ENCODE measurements at regions not wholly inside any gene's neighbourhood (a gene's known extent, or its start where the extent isn't known, plus 50 kb on each side); places are given as distances from the start of the nearest gene placed in this dataset.

- TF ChIP-seq, protein P1, sequence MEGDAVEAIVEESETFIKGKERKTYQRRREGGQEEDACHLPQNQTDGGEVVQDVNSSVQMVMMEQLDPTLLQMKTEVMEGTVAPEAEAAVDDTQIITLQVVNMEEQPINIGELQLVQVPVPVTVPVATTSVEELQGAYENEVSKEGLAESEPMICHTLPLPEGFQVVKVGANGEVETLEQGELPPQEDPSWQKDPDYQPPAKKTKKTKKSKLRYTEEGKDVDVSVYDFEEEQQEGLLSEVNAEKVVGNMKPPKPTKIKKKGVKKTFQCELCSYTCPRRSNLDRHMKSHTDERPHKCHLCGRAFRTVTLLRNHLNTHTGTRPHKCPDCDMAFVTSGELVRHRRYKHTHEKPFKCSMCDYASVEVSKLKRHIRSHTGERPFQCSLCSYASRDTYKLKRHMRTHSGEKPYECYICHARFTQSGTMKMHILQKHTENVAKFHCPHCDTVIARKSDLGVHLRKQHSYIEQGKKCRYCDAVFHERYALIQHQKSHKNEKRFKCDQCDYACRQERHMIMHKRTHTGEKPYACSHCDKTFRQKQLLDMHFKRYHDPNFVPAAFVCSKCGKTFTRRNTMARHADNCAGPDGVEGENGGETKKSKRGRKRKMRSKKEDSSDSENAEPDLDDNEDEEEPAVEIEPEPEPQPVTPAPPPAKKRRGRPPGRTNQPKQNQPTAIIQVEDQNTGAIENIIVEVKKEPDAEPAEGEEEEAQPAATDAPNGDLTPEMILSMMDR (IDR thresholded peaks at IDR 0.05): no peak
- Mint-ChIP-seq H3K4me3 (ENCODE audit: unreplicated experiment) (no peak overlapping the region), H3K27ac (ENCODE audit: unreplicated experiment) (no peak overlapping the region), H3K9me3 (ENCODE audit: unreplicated experiment) (no peaks in the 10 kb centered on the region), H3K4me1 (ENCODE audit: unreplicated experiment) (no peaks in the 10 kb centered on the region), H3K27me3 (ENCODE audit: unreplicated experiment) (no peaks in the 10 kb centered on the region), H3K36me3 (ENCODE audit: unreplicated experiment) (no peaks in the 10 kb centered on the region)
- DNase-seq (ENCODE audit: extremely low spot score, unreplicated experiment): no peak
Observed at GRCh38 chr4:27198246-27198645, 337.6 kb downstream of the STIM2 start.

GRCh38 chr4:27198971-27199370 is 338.3 kb downstream of the STIM2 start:
- TF ChIP-seq, protein P1 (IDR thresholded peaks at IDR 0.05): no peak
- Mint-ChIP-seq H3K4me3 (ENCODE audit: unreplicated experiment) (no peak overlapping the region), H3K4me1 (ENCODE audit: unreplicated experiment) (no peaks in the 10 kb centered on the region), H3K27me3 (ENCODE audit: unreplicated experiment) (no peaks in the 10 kb centered on the region), H3K9me3 (ENCODE audit: unreplicated experiment) (no peaks in the 10 kb centered on the region), H3K36me3 (ENCODE audit: unreplicated experiment) (no peaks in the 10 kb centered on the region), H3K27ac (ENCODE audit: unreplicated experiment) (no peak overlapping the region)
- no peak for DNase-seq (ENCODE audit: extremely low spot score, unreplicated experiment)

GRCh38 chr4:27206009-27206408 is 345.4 kb downstream of the STIM2 start:
- no peaks in the 10 kb centered on the region for H3K4me1 Mint-ChIP-seq (ENCODE audit: unreplicated experiment)
- no peaks in the 10 kb centered on the region for H3K27me3 Mint-ChIP-seq (ENCODE audit: unreplicated experiment)
- no peak for DNase-seq (ENCODE audit: extremely low spot score, unreplicated experiment)
- no peak overlapping the region for H3K27ac Mint-ChIP-seq (ENCODE audit: unreplicated experiment)
- H3K9me3 Mint-ChIP-seq (ENCODE audit: unreplicated experiment): peaks cover 12% of the 10 kb centered on the region
- no peaks in the 10 kb centered on the region for H3K36me3 Mint-ChIP-seq (ENCODE audit: unreplicated experiment)
- TF ChIP-seq, protein P1 (IDR thresholded peaks at IDR 0.05): no peak
- H3K4me3 Mint-ChIP-seq (ENCODE audit: unreplicated experiment): no peak overlapping the region

GRCh38 chr4:27210956-27211355 is 350.3 kb downstream of the STIM2 start:
- Mint-ChIP-seq H3K4me1 (ENCODE audit: unreplicated experiment) (no peaks in the 10 kb centered on the region), H3K27ac (ENCODE audit: unreplicated experiment) (no peak overlapping the region), H3K4me3 (ENCODE audit: unreplicated experiment) (no peak overlapping the region), H3K9me3 (ENCODE audit: unreplicated experiment) (peaks cover 14% of the 10 kb centered on the region), H3K27me3 (ENCODE audit: unreplicated experiment) (no peaks in the 10 kb centered on the region), H3K36me3 (ENCODE audit: unreplicated experiment) (no peaks in the 10 kb centered on the region)
- TF ChIP-seq, protein P1 (IDR thresholded peaks at IDR 0.05): no peak
- DNase-seq (ENCODE audit: extremely low spot score, unreplicated experiment): no peak

GRCh38 chr4:27214010-27214409 is 353.4 kb downstream of the STIM2 start:
- TF ChIP-seq, protein P1 (IDR thresholded peaks at IDR 0.05): no peak
- Mint-ChIP-seq H3K4me1 (ENCODE audit: unreplicated experiment) (no peaks in the 10 kb centered on the region), H3K36me3 (ENCODE audit: unreplicated experiment) (no peaks in the 10 kb centered on the region), H3K27me3 (ENCODE audit: unreplicated experiment) (no peaks in the 10 kb centered on the region), H3K27ac (ENCODE audit: unreplicated experiment) (no peak overlapping the region), H3K9me3 (ENCODE audit: unreplicated experiment) (peaks cover 12% of the 10 kb centered on the region), H3K4me3 (ENCODE audit: unreplicated experiment) (no peak overlapping the region)
- no peak for DNase-seq (ENCODE audit: extremely low spot score, unreplicated experiment)

Measured in osteocyte (in vitro differentiated cells).